Muscle layer of duodenum (tissue), 2 donors: ENCODE measurements at regions not wholly inside any gene's neighbourhood (a gene's known extent, or its start where the extent isn't known, plus 50 kb on each side); places are given as distances from the start of the nearest gene placed in this dataset.

Source experiments
- H3K27ac ChIP-seq: one replicate; pipeline ENCODE4 v1.7.0; 2013; ENCODE audit warnings: mild to moderate bottlenecking, low read length
- H3K27me3 ChIP-seq: one replicate; pipeline ENCODE4 v1.7.0; 2013; ENCODE audit warnings: low read depth, mild to moderate bottlenecking, control low read depth, low read length
- H3K36me3 ChIP-seq, 2 donors: one replicate each; pipeline ENCODE4 v1.7.0; 2013; ENCODE audit warnings: low read length in 2 of 2, control low read depth in 1 of 2, mild to moderate bottlenecking in 1 of 2; ENCODE audit not compliant: insufficient read depth in 2 of 2, control insufficient read depth in 1 of 2
- H3K4me1 ChIP-seq, 2 donors: one replicate each; pipeline ENCODE4 v1.7.0; 2013; ENCODE audit warnings: low read length in 2 of 2, mild to moderate bottlenecking in 2 of 2, control low read depth in 1 of 2, moderate library complexity in 1 of 2; ENCODE audit not compliant: insufficient read depth in 2 of 2, control insufficient read depth in 1 of 2
- H3K4me3 ChIP-seq, 2 donors: one replicate each; pipeline ENCODE4 v1.7.0; 2013; ENCODE audit warnings: low read length in 2 of 2, low read depth in 1 of 2, mild to moderate bottlenecking in 1 of 2
- H3K9me3 ChIP-seq, 2 donors: one replicate each; pipeline ENCODE4 v1.7.0; 2013; ENCODE audit warnings: low read length in 2 of 2, control low read depth in 1 of 2, mild to moderate bottlenecking in 1 of 2; ENCODE audit not compliant: control insufficient read depth in 1 of 2
- donor health status: healthy.

DNA sequence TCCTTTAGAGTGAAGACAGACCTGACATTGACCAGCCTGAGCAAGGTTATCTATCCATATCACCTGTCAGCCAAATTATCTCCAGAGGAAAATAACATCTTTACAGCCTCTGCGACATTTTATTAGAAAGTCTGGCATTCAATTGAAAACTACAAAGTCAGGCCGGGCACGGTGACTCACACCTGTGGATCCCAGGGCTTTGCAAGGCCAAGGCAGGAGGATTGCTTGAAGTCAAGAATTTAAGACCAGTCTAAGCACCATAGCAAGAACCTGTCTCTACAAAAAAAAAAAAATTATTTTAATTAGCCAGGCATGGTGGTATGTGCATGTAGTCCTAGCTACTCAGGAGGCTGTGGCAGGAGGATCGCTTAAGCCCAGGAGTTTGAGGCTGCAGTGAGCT, 141.6 kb downstream of the RCN1 start:
- Histone ChIP-seq H3K27ac (no peak overlapping the region), H3K4me1 (no peaks in the 10 kb centered on the region), H3K36me3 (no peaks in the 10 kb centered on the region), H3K27me3 (no peaks in the 10 kb centered on the region), H3K4me3 (no peak overlapping the region), H3K9me3 (no peaks in the 10 kb centered on the region)

GRCh38 chr11:32233276-32233675, 142.4 kb downstream of the RCN1 start:
- Histone ChIP-seq H3K9me3 (no peaks in the 10 kb centered on the region), H3K27ac (no peak overlapping the region)

GRCh38 chr11:32233928-32234327, 143.1 kb downstream of the RCN1 start:
- Histone ChIP-seq H3K4me1 (no peaks in the 10 kb centered on the region), H3K27ac (no peak overlapping the region), H3K27me3 (no peaks in the 10 kb centered on the region)

More at GRCh38 chr11:32233276-32233675, 142.4 kb downstream of the RCN1 start:
- Histone ChIP-seq H3K4me3 (no peak overlapping the region), H3K27me3 (no peaks in the 10 kb centered on the region), H3K4me1 (no peaks in the 10 kb centered on the region), H3K36me3 (no peaks in the 10 kb centered on the region)

GRCh38 chr11:32244453-32244852, 153.6 kb downstream of the RCN1 start:
- Histone ChIP-seq H3K36me3 (no peaks in the 10 kb centered on the region), H3K27ac (no peak overlapping the region), H3K4me1 (no peaks in the 10 kb centered on the region), H3K27me3 (no peaks in the 10 kb centered on the region), H3K4me3 (no peak overlapping the region), H3K9me3 (no peaks in the 10 kb centered on the region)

More at GRCh38 chr11:32233928-32234327, 143.1 kb downstream of the RCN1 start:
- H3K9me3 ChIP-seq, result no peaks in the 10 kb centered on the region
- no peak overlapping the region for H3K4me3 ChIP-seq
- H3K36me3 ChIP-seq, result no peaks in the 10 kb centered on the region

DNA sequence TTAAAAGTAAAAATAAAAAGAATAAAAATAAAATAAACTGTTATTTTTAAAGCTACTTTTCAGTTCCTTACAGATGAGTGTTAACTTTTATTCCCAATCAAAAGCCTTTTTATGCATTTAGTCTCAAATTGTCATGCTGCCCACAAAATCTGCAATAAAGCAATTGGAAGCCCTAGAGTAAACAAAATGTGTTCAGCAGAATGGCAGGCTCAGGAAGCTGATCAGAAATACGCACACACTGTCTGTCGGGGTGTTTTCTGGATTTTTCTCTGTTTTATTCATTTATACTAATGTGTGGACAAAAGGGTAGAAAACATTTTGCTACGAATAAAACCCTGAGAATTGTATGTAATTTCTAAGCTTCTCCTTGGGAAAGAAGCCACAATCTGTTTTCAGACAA, 162.8 kb downstream of the RCN1 start:
- Histone ChIP-seq H3K4me1 (no peaks in the 10 kb centered on the region), H3K27ac (no peak overlapping the region), H3K36me3 (no peaks in the 10 kb centered on the region), H3K9me3 (no peaks in the 10 kb centered on the region), H3K27me3 (no peaks in the 10 kb centered on the region), H3K4me3 (no peak overlapping the region)

DNA sequence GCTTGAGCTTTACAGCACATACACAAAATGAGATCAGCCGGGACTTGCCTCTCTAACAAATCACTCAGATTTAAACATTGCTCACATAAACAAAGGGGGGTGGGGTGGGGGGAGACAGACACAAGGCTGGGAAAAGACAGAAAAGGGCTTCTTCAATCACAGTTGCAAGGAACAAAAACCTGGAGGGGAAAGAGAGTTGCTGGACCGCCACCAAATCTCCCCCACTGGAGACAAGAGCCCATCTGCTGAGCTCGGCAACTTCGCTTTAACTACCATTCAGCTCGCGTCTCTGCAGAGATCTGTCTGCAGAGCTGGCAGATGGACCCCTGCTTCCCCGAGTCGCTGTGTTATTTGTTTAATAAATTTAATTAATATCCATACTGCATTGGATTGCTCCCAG, 165.0 kb downstream of the RCN1 start:
- H3K9me3 ChIP-seq, result no peaks in the 10 kb centered on the region
- H3K36me3 ChIP-seq, result no peaks in the 10 kb centered on the region
- no peak overlapping the region for H3K4me3 ChIP-seq
- H3K27ac ChIP-seq, result no peak overlapping the region
- H3K4me1 ChIP-seq, result no peaks in the 10 kb centered on the region
- H3K27me3 ChIP-seq, result no peaks in the 10 kb centered on the region

GRCh38 chr11:32256466-32256865, 165.6 kb downstream of the RCN1 start:
- Histone ChIP-seq H3K27me3 (no peaks in the 10 kb centered on the region), H3K27ac (no peak overlapping the region), H3K4me1 (no peaks in the 10 kb centered on the region), H3K4me3 (no peak overlapping the region), H3K9me3 (no peaks in the 10 kb centered on the region), H3K36me3 (no peaks in the 10 kb centered on the region)

DNA sequence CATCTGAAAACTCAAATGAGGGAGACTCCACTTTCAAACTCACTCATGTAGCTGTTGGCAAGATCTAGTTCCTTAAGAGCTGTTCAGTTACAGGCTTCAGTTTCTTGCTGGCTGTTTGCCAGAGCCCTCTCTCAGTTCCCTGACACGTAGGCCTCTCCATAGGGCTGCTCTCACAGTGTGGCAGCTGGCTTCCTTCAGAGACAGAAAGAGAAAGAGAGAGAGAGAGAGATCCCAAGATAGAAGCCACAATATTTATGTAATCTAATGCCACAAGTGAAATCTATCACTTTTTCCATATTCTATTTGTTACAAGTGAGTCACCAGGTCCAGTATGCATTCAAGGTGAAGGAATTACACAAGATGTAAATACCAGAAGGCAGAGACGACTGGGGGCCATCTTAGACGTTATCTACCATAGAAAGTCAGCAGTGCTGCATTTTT, 168.8 kb downstream of the RCN1 start:
- Histone ChIP-seq H3K27ac (no peak overlapping the region), H3K9me3 (no peaks in the 10 kb centered on the region), H3K4me3 (no peak overlapping the region)

GRCh38 chr11:32262367-32262766, 171.5 kb downstream of the RCN1 start:
- H3K4me1 ChIP-seq, result no peaks in the 10 kb centered on the region
- H3K27ac ChIP-seq, result no peak overlapping the region
- H3K4me3 ChIP-seq, result no peak overlapping the region
- H3K27me3 ChIP-seq, result no peaks in the 10 kb centered on the region
- H3K36me3 ChIP-seq, result no peaks in the 10 kb centered on the region
- H3K9me3 ChIP-seq, result no peaks in the 10 kb centered on the region

More for the DNA sequence above, 168.8 kb downstream of the RCN1 start:
- H3K36me3 ChIP-seq, result no peaks in the 10 kb centered on the region
- no peaks in the 10 kb centered on the region for H3K4me1 ChIP-seq
- no peaks in the 10 kb centered on the region for H3K27me3 ChIP-seq

DNA sequence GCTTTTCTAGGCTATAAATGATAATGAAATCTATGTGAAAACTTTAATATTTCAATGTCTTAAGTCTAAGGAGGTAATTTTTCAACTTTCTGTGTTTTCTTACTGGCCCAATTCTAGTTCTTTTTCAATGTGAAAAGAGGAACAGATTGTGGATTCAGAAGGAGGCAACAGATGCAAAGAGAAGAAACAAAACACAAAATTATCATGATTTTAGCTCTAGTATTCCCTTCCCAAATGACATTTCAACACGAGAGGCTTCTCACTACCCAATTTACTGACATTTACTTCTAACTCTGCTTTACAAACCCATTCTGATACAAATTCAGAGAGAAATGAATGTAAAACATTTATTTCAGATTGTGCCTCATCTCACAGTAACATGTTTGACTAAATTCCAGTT, 169.4 kb downstream of the WT1 start:
- H3K27me3 ChIP-seq, result no peaks in the 10 kb centered on the region
- no peaks in the 10 kb centered on the region for H3K9me3 ChIP-seq
- no peaks in the 10 kb centered on the region for H3K4me1 ChIP-seq
- no peak overlapping the region for H3K27ac ChIP-seq
- no peaks in the 10 kb centered on the region for H3K36me3 ChIP-seq
- no peak overlapping the region for H3K4me3 ChIP-seq

- no peak overlapping the region for H3K4me3 ChIP-seq
- H3K9me3 ChIP-seq, result no peaks in the 10 kb centered on the region
- no peak overlapping the region for H3K27ac ChIP-seq
- no peaks in the 10 kb centered on the region for H3K36me3 ChIP-seq
- no peaks in the 10 kb centered on the region for H3K4me1 ChIP-seq
- no peaks in the 10 kb centered on the region for H3K27me3 ChIP-seq
Observed at GRCh38 chr11:32266601-32267000, 168.7 kb downstream of the WT1 start.

DNA sequence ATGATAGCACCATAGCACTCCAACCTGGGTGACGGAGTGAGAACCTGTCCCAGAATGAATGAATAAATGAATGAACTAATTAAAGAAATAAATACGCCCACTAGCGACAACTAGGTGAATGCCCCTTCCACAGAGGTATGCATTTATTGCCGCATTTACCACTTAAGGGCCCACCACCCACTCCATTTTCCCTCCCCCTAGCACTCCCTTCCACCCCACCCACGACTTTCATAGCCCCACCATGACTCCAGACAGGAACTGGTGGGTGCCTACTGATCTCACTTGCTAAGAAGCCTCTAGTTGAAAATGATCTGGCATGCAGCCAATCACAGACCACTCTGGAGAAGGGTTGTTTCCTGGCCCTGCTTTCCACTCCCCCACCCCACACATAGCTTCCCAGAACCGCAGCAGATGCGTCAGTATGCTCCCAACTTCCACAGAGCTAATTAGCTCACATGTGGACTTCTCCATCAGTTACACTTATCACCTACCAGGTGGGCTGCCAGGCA, 167.6 kb downstream of the WT1 start:
- Histone ChIP-seq H3K9me3 (no peaks in the 10 kb centered on the region), H3K27ac (no peak overlapping the region), H3K4me3 (no peak overlapping the region), H3K27me3 (no peaks in the 10 kb centered on the region), H3K4me1 (no peaks in the 10 kb centered on the region), H3K36me3 (no peaks in the 10 kb centered on the region)
